ENCODE measurements at regions not wholly inside any gene's neighbourhood (a gene's known extent, or its start where the extent isn't known, plus 50 kb on each side); places are given as distances from the start of the nearest gene placed in this dataset.

DNA sequence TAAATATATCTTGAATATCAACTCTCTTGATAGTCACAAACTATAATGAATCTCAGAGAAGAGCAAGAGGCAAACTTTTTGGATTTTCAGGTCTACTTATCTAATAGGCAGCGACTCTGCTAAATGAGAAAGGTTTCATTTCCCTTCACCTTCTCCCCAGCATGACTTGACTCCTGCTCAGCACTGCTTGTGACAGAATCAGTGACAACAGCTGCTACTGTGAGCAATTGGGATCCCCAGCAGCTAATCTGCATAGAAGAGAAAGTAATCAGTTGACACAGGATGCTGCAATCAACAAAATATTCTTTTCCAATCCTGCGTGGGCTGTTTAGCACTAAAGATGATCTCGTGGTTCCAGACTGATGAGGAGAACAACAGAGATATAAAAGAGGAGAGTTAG, 205.5 kb downstream of the MMUT start:
- no peak overlapping the region for H3K4me3 ChIP-seq (ENCODE audit: low read depth, low read length)
- TF ChIP-seq, protein P1, sequence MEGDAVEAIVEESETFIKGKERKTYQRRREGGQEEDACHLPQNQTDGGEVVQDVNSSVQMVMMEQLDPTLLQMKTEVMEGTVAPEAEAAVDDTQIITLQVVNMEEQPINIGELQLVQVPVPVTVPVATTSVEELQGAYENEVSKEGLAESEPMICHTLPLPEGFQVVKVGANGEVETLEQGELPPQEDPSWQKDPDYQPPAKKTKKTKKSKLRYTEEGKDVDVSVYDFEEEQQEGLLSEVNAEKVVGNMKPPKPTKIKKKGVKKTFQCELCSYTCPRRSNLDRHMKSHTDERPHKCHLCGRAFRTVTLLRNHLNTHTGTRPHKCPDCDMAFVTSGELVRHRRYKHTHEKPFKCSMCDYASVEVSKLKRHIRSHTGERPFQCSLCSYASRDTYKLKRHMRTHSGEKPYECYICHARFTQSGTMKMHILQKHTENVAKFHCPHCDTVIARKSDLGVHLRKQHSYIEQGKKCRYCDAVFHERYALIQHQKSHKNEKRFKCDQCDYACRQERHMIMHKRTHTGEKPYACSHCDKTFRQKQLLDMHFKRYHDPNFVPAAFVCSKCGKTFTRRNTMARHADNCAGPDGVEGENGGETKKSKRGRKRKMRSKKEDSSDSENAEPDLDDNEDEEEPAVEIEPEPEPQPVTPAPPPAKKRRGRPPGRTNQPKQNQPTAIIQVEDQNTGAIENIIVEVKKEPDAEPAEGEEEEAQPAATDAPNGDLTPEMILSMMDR (IDR thresholded peaks at IDR 0.05; ENCODE audit: insufficient read depth, low read depth, low read length), result no peak
- DNase-seq (ENCODE audit: low read depth), result no peak

DNA sequence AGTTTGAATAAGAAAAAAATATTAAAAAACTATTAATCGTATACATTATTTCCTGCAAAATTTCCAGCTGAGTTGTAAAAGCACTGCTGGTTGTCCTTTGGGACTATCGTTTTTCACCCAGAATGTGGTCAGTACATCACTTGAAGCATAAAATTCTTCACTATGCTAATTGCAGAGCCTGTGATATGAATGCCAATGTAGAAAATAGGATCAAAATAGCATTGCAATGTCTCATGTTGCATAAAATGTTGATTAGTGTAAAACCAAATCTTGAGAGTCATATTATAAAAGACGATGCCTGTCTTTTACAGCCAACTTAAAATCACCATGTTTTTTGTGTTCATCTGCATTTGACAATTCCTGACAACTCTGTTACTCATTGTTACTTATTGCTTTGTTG, 207.7 kb downstream of the MMUT start:
- no peak for DNase-seq (ENCODE audit: low read depth)
- TF ChIP-seq, protein P1 (IDR thresholded peaks at IDR 0.05; ENCODE audit: insufficient read depth, low read depth, low read length), result no peak
- H3K4me3 ChIP-seq (ENCODE audit: low read depth, low read length), result no peak overlapping the region

DNA sequence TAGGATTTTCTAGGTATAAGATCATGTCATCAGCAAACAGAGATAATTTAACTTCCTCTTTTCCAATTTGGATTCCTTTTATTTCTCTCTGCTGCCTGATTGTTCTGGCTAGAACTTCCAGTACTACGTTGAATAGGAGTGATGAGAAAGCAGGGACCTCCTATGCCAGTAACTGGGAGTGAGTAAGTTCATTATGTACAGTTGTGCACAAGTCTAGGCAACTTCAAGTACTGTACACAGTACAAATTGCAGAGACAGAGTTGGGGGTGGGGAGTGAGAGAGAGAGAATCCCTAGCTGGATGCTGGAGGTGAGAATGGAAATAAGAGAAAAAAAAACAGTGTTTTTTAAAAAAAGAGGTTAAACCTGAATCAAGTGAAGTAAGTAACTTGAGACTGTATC, 210.2 kb downstream of the MMUT start:
- no peak for DNase-seq (ENCODE audit: low read depth)
- no peak overlapping the region for H3K4me3 ChIP-seq (ENCODE audit: low read depth, low read length)
- TF ChIP-seq, protein P1 (IDR thresholded peaks at IDR 0.05; ENCODE audit: insufficient read depth, low read depth, low read length), result no peak

DNA sequence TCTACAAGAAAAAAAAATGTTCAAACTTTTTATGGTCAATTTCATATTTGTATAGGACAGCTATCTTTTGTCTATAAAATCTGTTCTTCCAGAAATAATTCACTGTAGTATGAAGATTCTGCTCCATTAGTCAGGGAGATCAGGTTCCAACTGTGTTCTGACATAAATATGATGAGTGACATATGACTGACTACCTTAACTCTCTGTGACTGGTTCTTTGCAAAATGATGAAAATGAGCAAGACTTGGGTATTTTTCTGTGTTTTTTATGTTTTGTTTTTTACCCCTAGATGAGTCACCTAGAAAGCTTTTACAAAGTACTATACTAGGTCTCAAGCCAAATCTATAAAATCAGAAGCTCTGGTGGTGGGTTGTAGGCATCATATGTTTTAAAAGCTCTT, 229.6 kb downstream of the MMUT start:
- TF ChIP-seq, protein P1 (IDR thresholded peaks at IDR 0.05; ENCODE audit: insufficient read depth, low read depth, low read length), result no peak
- no peak overlapping the region for H3K4me3 ChIP-seq (ENCODE audit: low read depth, low read length)
- no peak for DNase-seq (ENCODE audit: low read depth)

DNA sequence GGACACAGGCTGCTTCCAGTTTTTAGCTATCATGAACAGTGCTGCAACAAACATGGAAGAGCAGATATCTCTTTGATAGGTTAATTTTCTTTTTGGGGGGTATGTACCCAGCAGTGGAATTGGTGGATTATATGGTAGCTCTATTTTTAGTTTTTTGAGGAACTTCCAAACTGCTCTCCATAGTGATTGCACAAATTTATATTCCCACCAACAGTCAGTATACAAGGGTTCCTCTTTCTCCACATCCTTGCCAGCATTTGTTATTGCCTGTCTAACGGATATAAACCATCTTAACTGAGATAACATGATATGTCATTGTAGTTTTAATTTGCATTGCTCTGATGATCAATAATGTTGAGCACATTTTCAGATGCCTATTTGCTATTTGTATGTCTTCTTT, 237.6 kb downstream of the MMUT start:
- no peak for DNase-seq (ENCODE audit: low read depth)
- no peak overlapping the region for H3K4me3 ChIP-seq (ENCODE audit: low read depth, low read length)
- TF ChIP-seq, protein P1 (IDR thresholded peaks at IDR 0.05; ENCODE audit: insufficient read depth, low read depth, low read length), result no peak

DNA sequence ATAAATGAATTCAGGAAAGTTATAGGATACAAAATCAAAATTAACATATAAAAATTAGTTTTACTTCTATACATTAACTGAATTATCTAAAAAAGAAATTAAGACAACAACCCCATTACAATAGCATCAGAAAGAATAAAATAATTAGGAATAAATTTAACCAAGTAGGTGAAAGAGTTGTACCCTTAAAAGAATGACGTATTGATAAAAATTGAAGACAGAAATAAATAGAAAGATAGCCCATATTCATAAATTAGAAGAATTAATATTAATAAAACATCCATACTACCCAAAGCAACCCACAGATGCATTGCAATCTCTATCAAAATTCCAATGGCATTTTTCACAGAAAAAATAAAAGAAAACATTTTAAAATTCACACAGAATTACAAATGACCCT, 242.8 kb downstream of the MMUT start:
- TF ChIP-seq, protein P1 (IDR thresholded peaks at IDR 0.05; ENCODE audit: insufficient read depth, low read depth, low read length), result no peak
- H3K4me3 ChIP-seq (ENCODE audit: low read depth, low read length), result no peak overlapping the region
- DNase-seq (ENCODE audit: low read depth), result no peak

DNA sequence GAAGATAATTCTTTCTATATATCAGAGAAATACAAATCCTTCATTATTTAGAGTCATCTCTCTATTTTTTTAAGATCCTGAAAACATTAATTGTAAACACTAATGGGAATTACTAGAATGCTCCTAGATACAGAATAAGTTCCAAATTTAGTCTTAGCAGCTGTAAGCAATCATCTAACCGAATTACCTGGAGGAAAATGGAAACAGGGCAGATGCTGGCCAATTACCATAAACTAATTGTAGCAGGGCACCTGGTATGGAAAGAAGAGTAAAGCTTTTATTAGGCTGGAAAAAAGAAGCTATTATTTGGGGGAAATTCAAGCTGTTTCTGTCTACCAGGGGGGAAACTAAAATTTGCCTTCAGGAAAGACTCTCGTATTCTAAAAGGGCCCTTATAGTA, 257.5 kb downstream of the MMUT start:
- TF ChIP-seq, protein P1 (IDR thresholded peaks at IDR 0.05; ENCODE audit: insufficient read depth, low read depth, low read length), result no peak
- no peak for DNase-seq (ENCODE audit: low read depth)
- H3K4me3 ChIP-seq (ENCODE audit: low read depth, low read length), result no peak overlapping the region

All from fibroblast of villous mesenchyme (primary cell).